ENCODE measurements at regions not wholly inside any gene's neighbourhood (a gene's known extent, or its start where the extent isn't known, plus 50 kb on each side); places are given as distances from the start of the nearest gene placed in this dataset.

- 0 out of 2 replicates have a peak, but pooled peaks have one; percentile 39 for TF ChIP-seq ZBTB12 (CRISPR knock-in tag; IDR thresholded peaks at IDR 0.05)
- TF ChIP-seq WHSC1 (IDR thresholded peaks at IDR 0.05; ENCODE audit: low read length): no peak
- TF ChIP-seq ZNF584 (CRISPR knock-in tag; IDR thresholded peaks at IDR 0.05; ENCODE audit: low read depth): no peak
- TF ChIP-seq USF1 (CRISPR knock-in tag; IDR thresholded peaks at IDR 0.05): no peak
- no peak for TF ChIP-seq ZNF444 (CRISPR knock-in tag; IDR thresholded peaks at IDR 0.05)
- TF ChIP-seq TFAP4 (CRISPR knock-in tag; IDR thresholded peaks at IDR 0.05; ENCODE audit: borderline replicate concordance): no peak
- peak; percentile 79 to 87 for TF ChIP-seq TRIM24 (IDR thresholded peaks at IDR 0.05)
- TF ChIP-seq ZNF23 (CRISPR knock-in tag; IDR thresholded peaks at IDR 0.05): no peak
- TF ChIP-seq CEBPG (CRISPR knock-in tag; IDR thresholded peaks at IDR 0.05): peak; percentile 90
- TF ChIP-seq CEBPG (tag; conservative IDR thresholded peaks at IDR 0.05 in 1 of 2, IDR thresholded peaks at IDR 0.05 in 1 of 2): peak; percentile 95
- TF ChIP-seq TCF3 (CRISPR knock-in tag; IDR thresholded peaks at IDR 0.05): peak; percentile 80
- no peak for TF ChIP-seq RHOXF2B (CRISPR knock-in tag; conservative IDR thresholded peaks at IDR 0.05)
- no peak for TF ChIP-seq CAMTA2 (CRISPR knock-in tag; conservative IDR thresholded peaks at IDR 0.05)
- peak; percentile 82 for TF ChIP-seq TEAD4 (IDR thresholded peaks at IDR 0.05; ENCODE audit: low read length)
- no peak for TF ChIP-seq TEAD4 (CRISPR knock-in tag; IDR thresholded peaks at IDR 0.05; ENCODE audit: borderline replicate concordance)
- no peak for TF ChIP-seq ZNF316 (IDR thresholded peaks at IDR 0.05)
- TF ChIP-seq MYC (IDR thresholded peaks at IDR 0.05; ENCODE audit: low read depth, low read length): peak; percentile 30; the same call in 1 of the 2 replicates
- TF ChIP-seq MYC (CRISPR knock-in tag; IDR thresholded peaks at IDR 0.05; ENCODE audit: borderline replicate concordance, low read depth): no peak
- peak in 1 of 2 experiments; percentile 89 for TF ChIP-seq AFF1 (IDR thresholded peaks at IDR 0.05; ENCODE audit: low read depth in 1 of 2, partially characterized antibody in 2 of 2)
- no peak for TF ChIP-seq ZNF41 (CRISPR knock-in tag; conservative IDR thresholded peaks at IDR 0.05)
- no peak for TF ChIP-seq POLR2H (tag; IDR thresholded peaks at IDR 0.05; ENCODE audit: low read depth)
- TF ChIP-seq ZNF79 (CRISPR knock-in tag; IDR thresholded peaks at IDR 0.05; ENCODE audit: low read depth): no peak
- TF ChIP-seq SRF (CRISPR knock-in tag; IDR thresholded peaks at IDR 0.05): no peak
Measured at GRCh38 chr3:139121513-139122220, 77.0 kb upstream of the PRR23C start (continued).
